ENCODE measurements at regions not wholly inside any gene's neighbourhood (a gene's known extent, or its start where the extent isn't known, plus 50 kb on each side); places are given as distances from the start of the nearest gene placed in this dataset.

- intact Hi-C loops (cut with DNase I), result no loop called here
- no peak for DNase-seq
Measured at GRCh38 chr7:94206295-94206694, 188.4 kb upstream of the COL1A2 start.

- no peak for DNase-seq
- intact Hi-C loops (cut with DNase I), result no loop called here
Measured at GRCh38 chr7:94212160-94212559, 182.5 kb upstream of the COL1A2 start.

- no peak for DNase-seq
- intact Hi-C loops (cut with DNase I), result no loop called here
Measured at GRCh38 chr7:94216944-94217461, 177.7 kb upstream of the COL1A2 start.

GRCh38 chr7:94217766-94218165, 176.9 kb upstream of the COL1A2 start:
- intact Hi-C loops (cut with DNase I), result no loop called here
- DNase-seq, result no peak

GRCh38 chr7:94222516-94222915, 172.2 kb upstream of the COL1A2 start:
- no peak for DNase-seq
- intact Hi-C loops (cut with DNase I), result no loop called here

- intact Hi-C loops (cut with DNase I), result no loop called here
- no peak for DNase-seq
Measured at GRCh38 chr7:94223375-94224084, 171.2 kb upstream of the COL1A2 start.

- intact Hi-C loops (cut with DNase I), result no loop called here
- no peak for DNase-seq
Measured at GRCh38 chr7:94228223-94228622, 166.5 kb upstream of the COL1A2 start.

- DNase-seq, result no peak
- intact Hi-C loops (cut with DNase I), result no loop called here
Measured at GRCh38 chr7:94228678-94229077, 166.0 kb upstream of the COL1A2 start.

- intact Hi-C loops (cut with DNase I), result no loop called here
Measured at GRCh38 chr7:94231305-94231704, 163.4 kb upstream of the COL1A2 start.

GRCh38 chr7:94236960-94237359, 157.7 kb upstream of the COL1A2 start:
- DNase-seq, result no peak
- intact Hi-C loops (cut with DNase I), result no loop called here

More at GRCh38 chr7:94231305-94231704, 163.4 kb upstream of the COL1A2 start:
- DNase-seq, result no peak

- intact Hi-C loops (cut with DNase I), result no loop called here
- no peak for DNase-seq
Measured at GRCh38 chr7:94237417-94237816, 157.3 kb upstream of the COL1A2 start.

GRCh38 chr7:94239661-94240234, 154.9 kb upstream of the COL1A2 start:
- no peak for DNase-seq
- intact Hi-C loops (cut with DNase I), result no loop called here

- intact Hi-C loops (cut with DNase I), result no loop called here
- DNase-seq, result no peak
Measured at GRCh38 chr7:94240902-94241301, 153.8 kb upstream of the COL1A2 start.

GRCh38 chr7:94241402-94241925, 153.2 kb upstream of the COL1A2 start:
- intact Hi-C loops (cut with DNase I), result no loop called here
- no peak for DNase-seq

GRCh38 chr7:94243066-94243711, 151.5 kb upstream of the COL1A2 start:
- intact Hi-C loops (cut with DNase I), result no loop called here
- no peak for DNase-seq

GRCh38 chr7:94244760-94245159, 149.9 kb upstream of the COL1A2 start:
- intact Hi-C loops (cut with DNase I), result no loop called here
- no peak for DNase-seq

GRCh38 chr7:94245500-94245899, 149.2 kb upstream of the COL1A2 start:
- intact Hi-C loops (cut with DNase I), result no loop called here
- no peak for DNase-seq

GRCh38 chr7:94247970-94248369, 146.7 kb upstream of the COL1A2 start:
- DNase-seq, result no peak
- intact Hi-C loops (cut with DNase I), result no loop called here

GRCh38 chr7:94249631-94250030, 145.1 kb upstream of the COL1A2 start:
- DNase-seq, result no peak
- intact Hi-C loops (cut with DNase I), result no loop called here

- no peak for DNase-seq
- intact Hi-C loops (cut with DNase I), result no loop called here
Measured at GRCh38 chr7:94250124-94250523, 144.6 kb upstream of the COL1A2 start.
